ENCODE measurements at regions not wholly inside any gene's neighbourhood (a gene's known extent, or its start where the extent isn't known, plus 50 kb on each side); places are given as distances from the start of the nearest gene placed in this dataset.
"Not testable (repeated sequence)": the region's sequence is repeated elsewhere in the genome, so short reads cannot be mapped to it uniquely, and the experiment has no call there.

DNA sequence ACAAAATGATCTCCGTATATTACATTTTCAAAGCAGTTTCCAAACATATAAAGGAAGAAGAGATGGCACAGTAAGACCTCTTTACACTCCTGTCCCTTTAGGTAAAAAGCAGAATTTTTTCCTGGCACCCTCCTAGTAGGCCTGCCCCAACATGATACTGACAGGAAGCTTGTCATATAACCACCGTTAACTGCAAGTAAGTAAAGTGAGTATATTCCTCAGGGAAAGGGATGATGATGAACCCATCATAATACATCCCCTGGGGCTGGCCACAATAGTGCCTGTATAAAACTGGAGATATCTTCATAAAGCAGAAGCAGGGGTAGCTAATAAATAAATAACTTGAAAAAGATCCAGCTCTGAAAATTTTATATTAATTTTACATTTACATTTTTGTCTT is 893.0 kb downstream of the DIPK2A start:
- DNase-seq, result no peak

DNA sequence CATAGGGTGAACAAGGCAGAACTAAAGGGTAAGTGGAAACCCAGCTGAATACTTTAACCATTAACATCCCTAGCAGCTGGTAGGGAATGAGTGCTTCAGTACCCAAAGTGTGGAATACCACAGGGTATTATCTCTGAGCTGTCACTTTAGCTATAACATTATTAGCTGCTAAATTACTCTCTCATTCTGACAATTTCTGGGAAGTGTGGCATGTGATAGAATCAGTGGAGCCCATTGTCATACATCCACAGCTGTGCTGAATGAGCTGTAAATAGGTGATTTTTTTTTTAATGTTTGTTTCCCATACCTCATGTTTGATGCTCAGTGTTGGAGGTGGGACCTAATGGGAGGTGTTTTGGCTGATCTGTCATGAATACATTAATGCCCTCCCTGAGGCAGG is 894.3 kb downstream of the DIPK2A start:
- DNase-seq, result no peak

DNA sequence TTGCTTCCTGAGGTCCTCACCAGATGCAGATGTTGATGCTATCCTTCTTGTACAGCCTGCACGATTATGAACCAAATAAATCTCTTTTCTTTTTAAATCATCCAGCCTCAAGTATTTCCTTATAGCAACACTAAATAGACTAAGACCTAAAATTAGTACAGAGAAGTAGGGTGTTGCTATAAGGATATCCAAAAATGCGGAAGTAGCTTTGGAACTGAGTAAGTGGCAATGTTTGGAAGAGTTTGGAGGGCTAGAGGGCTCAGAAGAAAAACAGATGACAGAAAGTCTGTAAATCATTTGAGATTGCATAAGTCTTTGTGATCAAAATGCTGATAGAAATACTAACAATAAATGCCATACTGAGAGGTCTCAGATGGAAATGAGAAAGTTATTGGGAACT is 894.9 kb downstream of the DIPK2A start:
- no peak for DNase-seq

DNA sequence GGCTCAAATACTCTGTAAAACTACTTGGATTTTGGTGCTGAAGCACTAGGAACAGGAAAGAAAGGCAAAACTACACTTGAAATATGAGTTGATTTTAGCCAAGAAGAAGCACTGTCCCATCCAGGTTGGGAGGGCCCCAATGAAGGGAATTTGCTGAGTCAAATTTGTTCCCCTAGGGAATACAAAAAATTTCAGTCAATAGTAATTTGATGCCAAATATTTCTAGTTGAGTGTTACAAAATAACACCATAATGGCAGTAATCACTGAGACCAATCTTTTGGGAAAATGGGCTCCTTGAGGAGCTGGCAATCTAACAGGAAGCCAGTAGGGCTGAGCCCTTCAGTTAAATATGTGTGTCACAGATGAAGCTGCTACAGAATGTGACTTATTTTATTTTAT is 896.9 kb downstream of the DIPK2A start:
- DNase-seq, result no peak

DNA sequence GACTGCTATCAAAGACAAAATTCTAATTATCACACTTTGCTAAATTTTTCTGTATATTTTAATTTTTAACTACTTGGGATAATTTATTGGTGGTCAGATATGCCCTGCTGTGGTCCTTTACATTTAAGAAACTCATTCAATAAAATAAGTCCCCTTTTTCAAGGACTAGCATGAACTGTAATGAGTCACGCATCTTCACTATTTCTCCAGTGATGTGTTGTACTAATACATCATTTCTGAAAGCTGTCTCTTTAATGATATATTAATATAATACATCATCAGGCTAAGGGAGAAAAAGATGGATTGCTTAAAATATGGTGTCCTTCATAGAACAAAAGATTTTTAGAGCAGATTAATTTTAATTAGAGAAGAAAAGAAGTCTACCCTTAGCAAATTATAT is 901.4 kb downstream of the DIPK2A start:
- no peak for DNase-seq

DNA sequence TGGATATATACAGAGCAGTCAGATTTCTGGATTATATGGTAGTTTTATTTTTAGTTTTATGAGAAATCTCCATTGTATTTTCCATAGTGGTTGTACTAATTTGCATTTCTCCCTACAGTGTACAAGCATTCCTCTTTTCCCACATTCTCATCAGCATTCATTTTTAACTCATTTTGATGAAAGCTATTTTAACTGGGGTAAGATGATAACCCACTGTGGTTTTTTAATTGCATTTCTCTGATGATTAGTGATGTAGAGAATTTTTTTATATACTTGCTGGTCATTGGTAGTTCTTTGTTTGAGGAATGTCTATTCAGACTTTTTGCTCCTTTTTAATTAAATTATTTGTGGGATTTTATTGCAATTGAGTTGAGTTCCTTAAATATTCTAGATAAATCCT is 903.6 kb downstream of the DIPK2A start:
- no peak for DNase-seq

DNA sequence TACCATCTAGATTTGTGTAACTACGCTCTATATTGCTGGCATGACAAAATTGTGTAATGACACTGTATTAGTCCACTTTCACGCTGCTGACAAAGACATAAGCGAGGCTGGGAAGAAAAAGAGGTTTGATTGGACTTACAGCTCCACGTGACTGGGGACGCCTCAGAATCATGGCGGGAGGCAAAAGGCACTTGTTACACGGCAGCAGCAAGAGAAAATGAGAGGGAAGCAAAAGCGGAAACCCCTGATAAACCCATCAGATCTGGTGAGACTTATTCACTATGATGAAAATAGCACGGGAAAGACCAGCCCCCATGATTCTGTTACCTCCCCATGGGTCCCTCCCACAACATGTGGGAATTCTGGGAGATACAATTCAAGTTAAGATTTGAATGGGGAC is 905.7 kb downstream of the DIPK2A start:
- DNase-seq, result no peak

DNA sequence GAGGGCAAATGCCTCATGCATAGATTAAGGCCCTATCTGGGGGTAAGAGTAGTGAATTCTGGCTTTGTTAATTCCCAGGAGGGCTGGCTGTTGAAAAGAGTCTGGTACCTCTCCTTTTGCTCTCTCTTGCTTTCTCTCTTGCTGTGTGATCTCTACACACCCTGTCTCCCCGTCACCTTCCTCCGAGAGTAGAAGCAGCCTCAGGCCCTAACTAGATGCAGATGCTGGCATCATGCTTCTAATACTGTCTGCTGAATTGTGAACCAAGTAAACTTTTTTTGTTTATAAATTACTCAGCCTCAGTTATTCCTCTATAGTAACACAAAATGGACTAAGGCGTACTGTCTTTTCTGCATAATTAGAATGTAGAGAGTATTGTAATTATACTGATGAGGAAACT is 908.1 kb downstream of the DIPK2A start:
- DNase-seq, result no peak

DNA sequence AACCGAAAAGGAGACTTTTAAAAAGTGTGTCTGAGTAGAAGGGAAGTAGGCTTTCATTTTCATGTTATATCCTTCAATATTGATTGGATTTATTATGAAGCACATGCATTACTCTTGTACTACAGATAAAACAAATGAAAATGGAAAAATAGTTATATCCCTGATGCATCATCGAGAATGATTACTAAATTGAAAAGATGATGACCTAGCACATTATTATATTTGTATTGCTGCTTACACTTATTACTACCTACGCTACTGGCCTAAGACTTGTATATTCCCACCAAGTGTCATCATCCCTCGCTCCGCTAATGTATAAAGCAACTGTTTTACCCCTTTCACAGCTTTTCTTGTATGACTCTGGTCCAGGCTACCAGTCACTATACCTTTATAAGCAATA is 922.4 kb downstream of the DIPK2A start:
- DNase-seq, result no peak

DNA sequence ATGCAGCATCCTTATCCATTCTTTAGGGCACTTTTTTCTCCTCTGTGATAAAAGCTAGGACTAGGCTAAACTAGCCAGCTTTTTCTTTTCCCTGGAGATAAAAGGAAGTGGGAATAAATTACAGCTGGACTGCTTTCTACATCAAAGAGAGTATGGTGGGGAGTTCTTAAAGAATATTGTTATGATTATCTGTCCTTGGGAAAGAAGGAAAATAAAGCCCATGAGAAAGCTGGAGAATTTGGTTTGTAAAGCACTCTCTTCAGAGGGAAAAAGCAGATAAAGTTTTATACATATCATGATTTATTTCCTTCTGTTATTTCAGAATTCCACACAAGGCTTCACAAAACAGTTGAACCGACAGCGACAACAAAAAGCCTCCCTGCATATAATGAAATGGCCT is 923.0 kb downstream of the DIPK2A start:
- DNase-seq, result no peak

DNA sequence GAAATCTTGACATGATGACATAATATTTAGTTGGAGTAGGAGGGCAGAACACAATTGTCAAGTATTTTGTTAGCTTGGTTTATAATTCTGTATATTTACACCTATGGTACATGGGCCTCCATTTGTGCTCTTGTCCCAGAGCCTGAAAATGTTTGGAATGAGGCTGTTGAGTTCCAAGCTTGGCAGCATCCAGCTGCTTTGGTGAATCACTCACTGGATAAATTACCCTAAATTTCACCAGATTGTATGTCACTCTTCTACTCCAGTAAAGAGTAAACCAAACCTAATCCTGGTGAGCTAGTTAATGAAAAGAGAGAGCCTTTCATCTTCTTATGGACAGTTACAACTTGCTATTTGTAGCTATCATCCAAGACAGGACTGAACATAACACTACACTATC is 928.7 kb downstream of the DIPK2A start:
- no peak for DNase-seq

DNA sequence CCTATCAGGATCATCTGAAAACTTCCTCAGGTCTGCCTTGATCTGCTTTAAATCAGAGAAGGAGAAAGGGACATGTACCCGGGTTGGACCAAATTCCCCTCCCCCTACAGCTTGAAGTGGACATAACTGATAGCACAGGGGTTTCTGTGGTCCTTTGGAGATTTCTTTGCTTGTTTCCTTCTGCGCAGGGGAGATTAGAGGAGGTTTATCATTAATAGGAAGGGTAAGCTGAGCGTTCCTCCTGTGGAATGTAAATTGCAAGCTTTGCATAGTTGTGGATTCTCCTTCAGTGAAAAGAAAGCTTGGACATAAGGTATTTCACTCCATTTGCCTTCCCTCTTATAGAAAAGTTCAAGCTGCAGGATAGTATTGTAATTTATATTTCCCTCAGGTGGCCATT is 936.0 kb downstream of the DIPK2A start:
- DNase-seq, result not testable (repeated sequence)

DNA sequence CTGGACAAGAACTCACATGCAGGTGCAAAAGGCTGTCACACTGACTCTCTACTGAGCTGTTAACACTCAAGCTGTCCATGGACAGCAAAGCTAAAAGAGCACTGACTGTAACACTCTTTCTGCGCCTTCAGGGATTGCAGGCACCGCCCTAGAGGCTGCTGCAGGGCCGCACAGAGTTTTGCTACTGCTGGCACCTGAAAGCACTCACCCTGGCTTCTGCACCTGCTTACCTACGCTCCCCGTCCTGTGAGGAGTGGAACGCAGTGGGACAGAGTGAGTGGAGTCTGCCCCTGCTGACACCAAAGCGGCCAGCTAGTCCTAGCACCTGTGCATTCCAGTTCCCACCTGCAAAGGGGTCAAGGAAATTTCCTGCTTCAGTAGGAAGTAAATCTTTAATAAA is 941.3 kb downstream of the DIPK2A start:
- no peak for DNase-seq

DNA sequence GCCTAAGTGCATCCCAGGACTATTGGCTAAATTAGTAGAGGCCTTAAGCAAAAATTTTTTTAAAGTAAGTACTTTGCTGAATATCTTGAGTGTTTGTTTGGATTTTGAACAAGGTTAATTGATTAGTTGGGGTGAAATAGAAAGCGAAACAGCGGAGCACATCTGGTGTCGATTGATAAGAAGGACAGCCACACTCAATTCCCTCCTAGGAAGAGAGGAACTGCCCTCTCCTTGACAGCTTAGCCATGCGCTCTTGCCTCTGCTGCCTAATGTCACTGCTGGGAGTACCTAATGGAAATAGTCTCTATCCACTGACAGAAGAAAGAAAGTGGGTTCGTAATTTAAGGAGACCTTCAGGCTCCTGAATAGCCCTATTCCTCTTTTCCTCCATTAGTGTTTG is 943.6 kb downstream of the DIPK2A start:
- DNase-seq, result no peak

DNA sequence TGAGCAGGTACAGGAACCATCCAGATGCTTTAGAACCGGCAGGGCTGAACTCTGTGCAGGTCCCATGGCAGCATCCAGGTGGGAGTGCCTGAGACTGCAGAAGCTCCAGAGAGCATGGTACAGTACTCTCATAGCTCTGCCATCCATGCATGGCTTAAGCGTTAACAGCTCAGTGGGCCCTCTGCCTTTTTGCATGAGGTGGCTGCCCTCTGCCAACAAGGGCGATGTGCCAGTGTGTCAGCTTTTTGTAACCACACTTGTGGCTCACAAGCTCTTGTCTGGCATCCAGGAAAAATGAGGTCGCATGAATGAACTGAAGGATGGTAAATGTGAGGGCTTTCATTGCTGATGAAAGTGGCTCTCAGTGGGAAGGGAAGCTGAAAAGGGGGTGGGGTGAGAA is 950.1 kb downstream of the DIPK2A start:
- DNase-seq, result no peak

DNA sequence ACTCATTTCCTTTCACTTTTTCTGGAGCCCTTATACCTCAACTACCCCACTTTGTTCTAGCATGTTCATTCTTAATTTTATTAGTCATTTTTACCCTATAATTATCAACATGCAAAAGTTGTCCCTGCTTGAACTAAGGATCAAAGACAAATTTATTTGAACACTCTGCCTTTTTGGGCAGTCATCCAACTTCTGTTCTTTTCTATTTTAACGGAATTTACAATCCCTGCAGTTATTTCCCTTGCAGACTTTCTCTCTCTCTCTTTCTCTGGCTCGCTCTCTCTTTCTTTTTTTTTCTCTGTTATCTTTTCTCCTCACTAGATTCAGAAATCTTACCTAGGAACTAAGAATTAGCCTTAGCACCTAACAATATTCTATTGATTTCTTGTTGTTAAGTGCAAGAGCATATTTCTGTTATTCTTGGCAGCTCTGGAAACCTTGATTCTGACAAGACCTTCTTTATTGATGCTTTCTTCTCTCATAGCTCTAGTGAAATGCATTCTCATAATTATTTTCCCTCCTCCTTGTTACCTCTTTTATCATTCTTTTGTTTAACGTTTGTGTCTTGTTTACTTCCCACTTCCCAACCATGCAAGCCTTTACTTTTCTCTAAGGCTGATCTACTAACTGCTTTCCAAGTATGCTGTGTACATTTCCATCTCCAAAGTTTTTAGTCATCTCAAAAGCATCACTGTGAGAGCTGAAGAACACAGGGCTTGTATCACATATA is 951.6 kb downstream of the DIPK2A start:
- no peak for DNase-seq

DNA sequence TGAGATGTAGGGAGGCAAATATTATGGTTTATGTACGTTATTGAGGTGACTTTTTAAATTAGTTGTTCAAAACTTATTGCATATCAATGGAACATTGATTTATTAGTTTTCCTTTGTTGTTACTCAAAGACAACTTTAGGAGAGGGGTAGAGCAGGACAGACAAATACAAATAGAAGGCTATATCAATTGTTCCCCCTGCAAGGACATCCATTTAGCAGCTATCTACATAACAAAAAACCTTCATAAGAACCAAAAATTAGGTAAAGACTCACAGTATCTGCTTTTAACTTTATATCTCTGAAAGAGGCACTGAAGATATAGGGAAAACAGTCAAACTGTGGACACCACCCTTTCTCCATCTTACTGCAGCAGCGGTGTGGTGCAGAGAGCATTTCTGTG is 958.8 kb downstream of the DIPK2A start:
- no peak for DNase-seq

DNA sequence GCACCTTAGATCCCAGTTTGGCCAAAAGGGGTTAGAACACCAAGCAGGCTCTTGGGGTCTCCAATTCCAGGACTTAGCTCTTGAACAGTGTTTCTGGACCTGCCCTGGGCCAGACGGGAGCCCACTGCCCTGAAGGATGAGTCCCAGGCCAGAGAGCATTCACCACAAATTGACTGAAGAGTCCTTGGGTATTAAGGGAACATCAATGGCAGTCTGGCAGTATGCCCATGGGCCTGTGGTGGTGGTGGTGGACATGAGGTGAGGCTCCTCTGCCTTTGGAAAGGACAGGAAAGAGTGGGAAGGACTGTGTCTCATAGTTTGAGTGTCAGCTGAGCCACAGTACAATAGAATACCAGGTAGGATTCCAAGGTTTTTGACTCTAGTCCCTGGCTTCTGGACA is 960.0 kb downstream of the DIPK2A start:
- no peak for DNase-seq

DNA sequence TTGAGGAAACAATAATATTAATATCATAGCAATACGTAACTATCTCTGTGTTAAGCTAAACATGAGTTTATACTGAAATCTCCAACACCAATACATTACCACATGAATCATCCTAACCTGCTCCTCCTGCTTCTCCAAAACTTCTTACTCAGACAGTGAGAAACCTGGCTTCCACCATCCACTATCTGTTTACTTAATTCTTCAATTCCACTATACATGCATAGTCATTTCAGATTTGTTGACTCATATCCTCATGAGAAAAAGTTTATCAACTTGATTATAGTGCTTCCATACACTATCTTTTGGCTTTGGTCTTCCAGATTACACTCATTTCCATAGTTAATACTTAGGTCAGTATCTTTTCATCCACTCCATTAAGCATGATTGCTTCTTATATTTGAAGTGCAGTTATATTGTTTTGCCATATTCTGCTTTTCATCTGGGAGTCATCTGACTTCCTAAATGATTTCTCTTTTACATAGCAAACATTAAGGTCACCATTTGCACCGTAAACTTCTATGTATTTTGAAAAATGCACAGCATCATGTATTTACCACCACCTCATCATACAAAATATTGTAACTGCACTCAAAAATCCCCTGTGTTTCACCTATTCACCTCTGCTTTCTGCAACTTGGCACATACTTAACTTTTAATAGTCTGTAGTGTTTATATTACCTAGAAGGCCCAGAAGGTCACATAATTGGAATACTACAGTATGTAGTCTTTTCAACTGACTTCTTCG is 970.6 kb downstream of the DIPK2A start:
- DNase-seq, result no peak

DNA sequence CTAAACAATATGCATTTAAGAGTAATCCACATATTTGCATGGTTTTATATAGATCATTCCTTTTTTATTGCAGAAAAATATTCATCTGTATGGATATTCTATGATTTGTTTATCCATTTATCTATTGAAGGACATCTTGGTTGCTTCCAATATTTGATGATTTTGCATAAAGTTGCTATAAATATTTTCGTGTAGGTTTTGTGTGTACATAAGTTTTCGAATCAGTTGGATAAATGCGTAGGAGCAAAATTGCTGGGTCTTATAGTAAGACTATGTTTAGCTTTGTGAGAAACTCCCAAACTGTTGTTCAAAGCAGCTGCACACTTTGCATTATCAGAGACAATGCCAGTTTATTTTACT is 971.2 kb downstream of the DIPK2A start:
- no peak for DNase-seq

DNA sequence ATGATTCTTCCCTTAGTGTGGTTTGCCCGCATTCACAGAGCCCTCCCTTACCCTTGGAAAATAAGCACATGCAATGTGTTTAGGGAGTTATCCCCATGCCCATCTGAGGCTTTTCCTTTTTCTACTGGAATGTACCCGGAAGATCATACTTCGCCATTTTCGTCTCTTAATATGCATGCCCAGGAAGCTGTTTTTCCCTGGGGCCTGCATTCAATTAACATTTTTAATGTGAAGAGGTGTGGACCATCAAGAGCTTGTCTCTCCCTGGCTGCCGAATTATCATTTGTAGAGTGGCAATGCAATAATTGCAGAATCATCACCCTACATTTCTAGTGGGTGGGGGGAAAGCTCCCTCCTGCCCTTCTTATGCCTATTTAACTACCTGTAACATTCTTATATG is 976.3 kb downstream of the DIPK2A start:
- DNase-seq, result no peak

DNA sequence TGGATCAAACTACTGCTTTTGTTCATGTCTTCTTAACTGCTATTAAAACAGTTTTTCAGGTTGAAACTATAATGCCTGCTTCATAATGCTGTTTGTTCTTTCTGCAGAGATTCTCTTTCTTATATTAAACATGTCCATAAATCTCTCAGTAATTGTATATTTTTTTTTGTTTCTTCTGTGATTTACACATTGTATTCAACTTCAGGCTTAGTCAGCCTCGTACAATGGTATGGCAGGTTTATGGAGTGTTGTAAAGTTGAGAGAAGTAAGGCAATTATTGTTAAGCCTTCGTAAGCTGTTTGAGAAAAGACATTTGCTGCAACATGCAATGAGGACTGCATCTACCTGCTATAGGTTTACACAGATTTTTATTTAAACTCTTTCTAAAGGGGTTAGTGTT is 977.1 kb downstream of the DIPK2A start:
- DNase-seq, result no peak

DNA sequence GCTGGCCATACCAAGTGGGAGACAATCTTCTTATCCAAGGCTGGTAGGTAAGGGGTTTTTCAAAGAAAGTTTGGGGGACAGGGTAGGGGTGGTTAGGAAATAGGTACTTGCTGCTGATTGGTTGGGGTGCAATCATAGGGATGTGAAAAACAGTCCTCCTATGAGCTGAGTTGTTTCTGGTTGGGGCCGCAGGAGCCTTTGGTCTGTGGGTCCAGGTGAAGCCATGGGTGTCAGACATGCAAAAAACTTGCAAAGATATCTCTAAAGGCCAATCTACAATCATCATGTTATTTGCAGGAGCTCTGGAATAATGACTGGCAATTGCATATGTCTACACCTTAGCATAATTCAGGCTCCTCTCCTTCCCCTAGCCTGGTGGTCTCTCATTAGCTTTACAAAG is 982.3 kb downstream of the DIPK2A start:
- no peak for DNase-seq

DNA sequence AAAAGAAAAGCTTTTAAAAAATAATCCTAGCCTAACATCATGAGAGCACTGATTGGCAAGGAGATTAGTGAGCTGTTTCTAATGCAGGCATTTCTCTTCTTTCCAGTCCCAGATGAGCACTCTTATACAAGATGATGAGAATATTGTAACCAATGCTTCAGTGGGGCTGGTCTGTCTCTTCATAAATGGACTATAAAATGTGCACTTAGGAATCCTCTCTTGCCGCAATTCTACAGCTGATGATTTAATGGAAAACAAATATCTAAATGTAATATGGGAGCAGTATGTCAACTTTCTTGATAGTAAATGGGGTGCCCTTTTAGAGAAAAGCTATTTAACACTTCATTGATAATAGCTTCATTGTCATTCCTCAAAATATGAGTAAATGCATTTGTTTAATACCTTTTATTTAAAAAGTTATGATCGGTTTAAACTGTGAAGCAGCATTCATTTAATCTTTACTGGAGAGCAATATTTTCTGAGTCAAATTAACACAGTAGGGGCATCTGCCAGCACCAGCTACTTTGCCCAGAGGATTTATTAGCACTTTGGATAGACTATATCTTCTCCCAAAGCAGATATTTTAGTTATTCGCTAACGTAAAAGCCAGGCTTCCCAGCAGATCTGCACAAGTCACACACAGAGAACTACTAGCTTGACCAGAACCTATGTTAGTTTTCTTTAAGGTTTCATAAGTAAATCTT is 985.9 kb downstream of the DIPK2A start:
- DNase-seq, result no peak
